Astrocyte (in vitro differentiated cells and primary cell): ENCODE measurements at regions not wholly inside any gene's neighbourhood (a gene's known extent, or its start where the extent isn't known, plus 50 kb on each side); places are given as distances from the start of the nearest gene placed in this dataset.

Source experiments
- DNase-seq: peaks from one replicate; pipeline ENCODE4 v3.0.0-alpha.2; 2010; ENCODE audit warnings: low read depth
- FAIRE-seq: peaks from 2 replicates; lab custom pipeline; 2011; peaks lifted over from hg19 to GRCh38; lab: Jason Lieb, UNC
- H2AFZ ChIP-seq: 2 replicates; pipeline ENCODE4 v1.6.0; 2012; ENCODE audit warnings: low read depth, low read length, inconsistent platforms
- H3K27ac ChIP-seq: 2 replicates; pipeline ENCODE4 v1.5.1; 2011; ENCODE audit warnings: low read depth, low read length, inconsistent platforms
- H3K27me3 ChIP-seq: 2 replicates; pipeline ENCODE4 v1.6.0; 2011; ENCODE audit warnings: low read length, inconsistent platforms; ENCODE audit not compliant: insufficient read depth
- H3K36me3 ChIP-seq: 2 replicates; pipeline ENCODE4 v1.5.1; 2011; ENCODE audit warnings: low read length, inconsistent platforms; ENCODE audit not compliant: insufficient read depth
- H3K4me1 ChIP-seq: 2 replicates; pipeline ENCODE4 v1.5.1; 2011; ENCODE audit warnings: low read length, inconsistent platforms; ENCODE audit not compliant: insufficient read depth
- H3K4me2 ChIP-seq: 2 replicates; pipeline ENCODE4 v1.6.0; 2012; ENCODE audit warnings: low read length, inconsistent platforms
- H3K4me3 ChIP-seq: 2 replicates; pipeline ENCODE4 v1.5.1; 2011; ENCODE audit warnings: low read depth, mild to moderate bottlenecking, low read length, inconsistent platforms; ENCODE audit not compliant: insufficient read depth
- H3K79me2 ChIP-seq: 2 replicates; pipeline ENCODE4 v1.6.0; 2012; ENCODE audit warnings: mild to moderate bottlenecking, low read length, inconsistent platforms; ENCODE audit not compliant: insufficient read depth
- H3K9ac ChIP-seq: 2 replicates; pipeline ENCODE4 v1.6.0; 2012; ENCODE audit warnings: mild to moderate bottlenecking, low read length, inconsistent platforms
- H3K9me3 ChIP-seq: 2 replicates; pipeline ENCODE4 v1.5.1; 2012; ENCODE audit warnings: low read depth, mild to moderate bottlenecking, low read length, inconsistent platforms; ENCODE audit not compliant: insufficient read depth
- H4K20me1 ChIP-seq: 2 replicates; pipeline ENCODE4 v1.6.0; 2012; ENCODE audit warnings: low read length, inconsistent platforms; ENCODE audit not compliant: insufficient read depth
- H3K27ac Mint-ChIP-seq: one replicate; pipeline ENCODE4 v1.8.0; 2021; ENCODE audit warnings: mild to moderate bottlenecking, mixed read lengths; ENCODE audit not compliant: unreplicated experiment
- H3K27me3 Mint-ChIP-seq: one replicate; pipeline ENCODE4 v1.8.0; 2021; ENCODE audit warnings: low read depth, mixed read lengths; ENCODE audit not compliant: unreplicated experiment
- H3K36me3 Mint-ChIP-seq: one replicate; pipeline ENCODE4 v1.8.0; 2021; ENCODE audit warnings: low read depth, mixed read lengths; ENCODE audit not compliant: unreplicated experiment
- H3K4me1 Mint-ChIP-seq: one replicate; pipeline ENCODE4 v1.8.0; 2021; ENCODE audit warnings: low read depth, mixed read lengths; ENCODE audit not compliant: unreplicated experiment
- H3K4me3 Mint-ChIP-seq: one replicate; pipeline ENCODE4 v1.8.0; 2021; ENCODE audit warnings: mild to moderate bottlenecking, moderate library complexity, mixed read lengths; ENCODE audit not compliant: unreplicated experiment
- H3K9me3 Mint-ChIP-seq: one replicate; pipeline ENCODE4 v1.8.0; 2021; ENCODE audit warnings: mild to moderate bottlenecking, mixed read lengths; ENCODE audit not compliant: unreplicated experiment
- EZH2 ChIP-seq: IDR thresholded peaks from 2 replicates; pipeline ENCODE4 v1.6.1; 2012; ENCODE audit warnings: mild to moderate bottlenecking, low read length, inconsistent platforms; ENCODE audit not compliant: insufficient read depth
- TF ChIP-seq, protein P1 (sequence below): IDR thresholded peaks from 2 replicates; pipeline ENCODE4 v1.5.1; 2011; ENCODE audit warnings: low read depth, mild to moderate bottlenecking, inconsistent platforms, low read length, moderate library complexity; ENCODE audit not compliant: insufficient read depth

DNA sequence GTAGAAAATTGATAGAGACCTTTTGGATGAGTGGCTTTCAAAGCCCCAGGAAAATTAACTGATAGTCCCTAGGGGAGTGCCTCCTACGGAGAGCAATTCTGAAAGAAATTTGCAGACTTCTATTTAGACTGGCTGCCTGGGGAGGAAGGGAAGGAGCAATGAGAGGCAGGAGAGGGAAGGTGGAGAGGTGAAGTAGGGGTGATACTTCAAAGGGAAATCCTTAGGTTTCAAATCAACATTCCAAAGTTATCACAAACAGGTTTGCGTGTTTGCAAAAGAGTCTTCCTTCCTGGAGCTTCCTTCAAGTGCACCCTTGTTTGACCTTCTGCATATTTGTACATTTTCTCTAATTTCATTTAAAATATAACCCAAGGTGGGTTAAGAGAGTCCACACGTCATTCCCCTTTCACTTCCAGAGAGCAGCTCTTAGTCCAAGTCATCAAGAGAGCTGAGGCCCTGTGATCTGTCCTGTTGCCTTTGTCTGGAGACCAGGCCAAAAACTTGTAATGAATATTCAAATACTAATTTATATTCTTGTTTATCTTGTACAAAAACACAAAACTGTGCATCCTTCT lies 157.8 kb downstream of the CLCN4 start:
- peaks cover 2% of the 10 kb centered on the region for H3K27me3 Mint-ChIP-seq
- no peak overlapping the region for H3K4me2 ChIP-seq
- no peaks in the 10 kb centered on the region for H3K4me1 ChIP-seq
- H3K4me1 Mint-ChIP-seq: no peaks in the 10 kb centered on the region
- H3K27ac Mint-ChIP-seq: no peak overlapping the region
- peaks cover 3% of the 10 kb centered on the region for H3K9me3 Mint-ChIP-seq
- H3K9me3 ChIP-seq: no peaks in the 10 kb centered on the region
- H3K36me3 ChIP-seq: no peaks in the 10 kb centered on the region
- H2AFZ ChIP-seq: no peak overlapping the region
- H4K20me1 ChIP-seq: no peaks in the 10 kb centered on the region
- H3K9ac ChIP-seq: no peak overlapping the region
- no peak overlapping the region for H3K27ac ChIP-seq
- H3K4me3 Mint-ChIP-seq: no peak overlapping the region
- H3K27me3 ChIP-seq: no peaks in the 10 kb centered on the region
- H3K36me3 Mint-ChIP-seq: no peaks in the 10 kb centered on the region
- TF ChIP-seq, protein P1, sequence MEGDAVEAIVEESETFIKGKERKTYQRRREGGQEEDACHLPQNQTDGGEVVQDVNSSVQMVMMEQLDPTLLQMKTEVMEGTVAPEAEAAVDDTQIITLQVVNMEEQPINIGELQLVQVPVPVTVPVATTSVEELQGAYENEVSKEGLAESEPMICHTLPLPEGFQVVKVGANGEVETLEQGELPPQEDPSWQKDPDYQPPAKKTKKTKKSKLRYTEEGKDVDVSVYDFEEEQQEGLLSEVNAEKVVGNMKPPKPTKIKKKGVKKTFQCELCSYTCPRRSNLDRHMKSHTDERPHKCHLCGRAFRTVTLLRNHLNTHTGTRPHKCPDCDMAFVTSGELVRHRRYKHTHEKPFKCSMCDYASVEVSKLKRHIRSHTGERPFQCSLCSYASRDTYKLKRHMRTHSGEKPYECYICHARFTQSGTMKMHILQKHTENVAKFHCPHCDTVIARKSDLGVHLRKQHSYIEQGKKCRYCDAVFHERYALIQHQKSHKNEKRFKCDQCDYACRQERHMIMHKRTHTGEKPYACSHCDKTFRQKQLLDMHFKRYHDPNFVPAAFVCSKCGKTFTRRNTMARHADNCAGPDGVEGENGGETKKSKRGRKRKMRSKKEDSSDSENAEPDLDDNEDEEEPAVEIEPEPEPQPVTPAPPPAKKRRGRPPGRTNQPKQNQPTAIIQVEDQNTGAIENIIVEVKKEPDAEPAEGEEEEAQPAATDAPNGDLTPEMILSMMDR: no peak
- no peak for TF ChIP-seq EZH2
- FAIRE-seq (peak; percentile 59), DNase-seq (no peak)
- no peak overlapping the region for H3K4me3 ChIP-seq
- H3K79me2 ChIP-seq: no peaks in the 10 kb centered on the region

DNA sequence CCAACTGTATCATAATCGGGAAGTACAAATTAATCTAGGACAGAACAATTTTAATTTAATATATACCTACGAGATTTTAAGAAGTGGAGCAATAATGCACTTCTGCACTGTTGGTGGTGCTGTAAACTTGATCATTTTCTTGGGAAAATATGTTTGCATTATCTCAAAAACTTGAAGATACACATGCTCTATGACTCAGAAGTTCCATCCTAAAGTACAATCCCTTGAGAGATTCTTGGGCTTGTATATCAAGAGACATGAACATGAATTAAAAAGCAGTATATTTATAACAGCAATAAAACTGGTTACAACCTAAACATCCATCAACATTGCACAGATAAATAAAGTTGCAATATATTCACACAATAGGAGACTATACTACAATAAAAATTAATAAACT lies 168.8 kb downstream of the CLCN4 start:
- H3K36me3 Mint-ChIP-seq: no peaks in the 10 kb centered on the region
- TF ChIP-seq, protein P1: no peak
- no peak for TF ChIP-seq EZH2
- DNase-seq: peak; percentile 18

DNA sequence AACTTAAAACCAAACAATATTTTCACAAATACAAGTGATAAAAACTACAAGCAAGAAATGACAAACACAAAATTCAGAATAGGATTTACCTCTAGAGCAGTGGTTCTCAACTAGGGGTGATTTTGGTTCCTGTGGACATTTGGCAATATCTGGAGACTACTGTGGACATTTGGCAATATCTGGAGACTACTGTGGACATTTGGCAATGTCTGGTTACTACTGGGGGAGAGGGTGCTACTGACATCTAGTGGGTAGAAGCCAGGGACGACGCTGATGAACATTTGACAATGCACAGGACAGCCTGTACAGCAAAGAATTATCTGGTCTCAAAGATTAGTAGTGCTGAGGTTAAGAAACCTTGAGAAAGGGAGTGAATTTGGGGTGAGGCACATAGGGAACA lies 169.8 kb downstream of the CLCN4 start:
- Histone ChIP-seq H3K4me2 (no peak overlapping the region), H3K27ac (no peak overlapping the region), H3K9ac (no peak overlapping the region), H3K79me2 (no peaks in the 10 kb centered on the region), H3K9me3 (no peaks in the 10 kb centered on the region), H3K36me3 (no peaks in the 10 kb centered on the region), H3K4me3 (no peak overlapping the region), H3K27me3 (no peaks in the 10 kb centered on the region), H3K4me1 (peaks cover 4% of the 10 kb centered on the region), H4K20me1 (no peaks in the 10 kb centered on the region), H2AFZ (no peak overlapping the region)
- no peaks in the 10 kb centered on the region for H3K36me3 Mint-ChIP-seq
- peaks cover 2% of the 10 kb centered on the region for H3K27me3 Mint-ChIP-seq
- H3K27ac Mint-ChIP-seq: no peak overlapping the region
- TF ChIP-seq, protein P1: peak; percentile 12
- no peak for TF ChIP-seq EZH2
- DNase-seq: no peak
- peaks cover 12% of the 10 kb centered on the region for H3K4me1 Mint-ChIP-seq
- no peak overlapping the region for H3K4me3 Mint-ChIP-seq
- H3K9me3 Mint-ChIP-seq: no peaks in the 10 kb centered on the region
- FAIRE-seq: peak; percentile 96

More for the DNA sequence above, 168.8 kb downstream of the CLCN4 start:
- H3K9ac ChIP-seq: no peak overlapping the region
- peak; percentile 94 for FAIRE-seq
- H3K27ac ChIP-seq: no peak overlapping the region
- no peaks in the 10 kb centered on the region for H3K9me3 ChIP-seq
- no peaks in the 10 kb centered on the region for H4K20me1 ChIP-seq
- Mint-ChIP-seq H3K4me1 (peaks cover 12% of the 10 kb centered on the region), H3K27me3 (no peaks in the 10 kb centered on the region), H3K4me3 (no peak overlapping the region), H3K27ac (no peak overlapping the region), H3K9me3 (no peaks in the 10 kb centered on the region)
- H3K36me3 ChIP-seq: no peaks in the 10 kb centered on the region
- no peaks in the 10 kb centered on the region for H3K27me3 ChIP-seq
- H3K79me2 ChIP-seq: no peaks in the 10 kb centered on the region
- H3K4me1 ChIP-seq: peaks cover 4% of the 10 kb centered on the region
- no peak overlapping the region for H2AFZ ChIP-seq
- no peak overlapping the region for H3K4me3 ChIP-seq
- H3K4me2 ChIP-seq: no peak overlapping the region
